ENCODE measurements at regions not wholly inside any gene's neighbourhood (a gene's known extent, or its start where the extent isn't known, plus 50 kb on each side); places are given as distances from the start of the nearest gene placed in this dataset.

GRCh38 chr5:167280111-167280510 is 1011.3 kb upstream of the WWC1 start:
- TF ChIP-seq CTCF (optimal IDR thresholded peaks at IDR 0.05 in 1 of 3, IDR thresholded peaks at IDR 0.05 in 1 of 3, conservative IDR thresholded peaks at IDR 0.05 in 1 of 3; ENCODE audit: extremely low read depth in 1 of 3, insufficient read depth in 2 of 3, low read length in 3 of 3) (no peak), EZH2 (IDR thresholded peaks at IDR 0.05; ENCODE audit: low read length) (no peak)

Measured in keratinocyte (primary cell).